K562 (cell line): ENCODE measurements at regions not wholly inside any gene's neighbourhood (a gene's known extent, or its start where the extent isn't known, plus 50 kb on each side); places are given as distances from the start of the nearest gene placed in this dataset.

Experiments used
- ATAC-seq: fragments of 200-7000 bp; cut with Tn5 transposase; 3 replicates; pipeline ENCODE4 v1.9.1; 2020; ENCODE audit warnings: moderate library complexity
- BruUV-seq: library from RNA; stranded (reverse); fragments of 400-500 nt; replicated peaks from 2 replicates; lab custom pipeline; 2021; lab: Mats Ljungman, UMichigan
- CTCF ChIA-PET: fragments of 300-600 bp; formaldehyde crosslinking; extraction: SDS; loops from one replicate; lab custom pipeline; 2021; ENCODE audit warnings: low intra/inter-chr PET ratio; lab: Yijun Ruan, JAX
- POLR2A ChIA-PET: fragments of 300-600, 350-650 bp; sonication (Branson Sonifier 250); formaldehyde crosslinking; extraction: SDS; loops from one replicate; lab custom pipeline; 2021; ENCODE audit warnings: antibody characterized with exemption, inconsistent platforms; lab: Yijun Ruan, JAX
- DNase-seq, 4 experiments: peaks; one replicate each; pipeline versions ENCODE4 v3.0.0 to v3.0.0-alpha.2; 2011 to 2018; ENCODE audit warnings: low spot score in 3 of 4, mixed read lengths in 3 of 4; ENCODE audit errors: extremely low read depth in 1 of 4
- FAIRE-seq: peaks from 2 replicates; lab custom pipeline; 2011; peaks lifted over from hg19 to GRCh38; lab: Jason Lieb, UNC
- H2AFZ ChIP-seq: 2 replicates; pipeline ENCODE4 v1.6.0; 2011; ENCODE audit warnings: low read depth, low read length, control low read depth, inconsistent platforms
- H3K27ac ChIP-seq: fragments of 200-600 bp; 3 replicates; pipeline ENCODE4 v1.8.0; 2011; ENCODE audit warnings: low read depth, mild to moderate bottlenecking, control low read depth, inconsistent platforms, low read length, moderate library complexity, mixed read lengths; ENCODE audit errors: extremely low read depth
- H3K27me3 ChIP-seq, 2 experiments: fragments of 300-600 bp in 1 of 2; 2 replicates in 1 of 2; 3 replicates in 1 of 2; pipeline versions ENCODE4 v1.6.0 to v1.8.0; 2011; ENCODE audit warnings: inconsistent platforms in 2 of 2, low read length in 2 of 2, mild to moderate bottlenecking in 1 of 2, mixed read lengths in 1 of 2, moderate library complexity in 1 of 2; ENCODE audit not compliant: control insufficient read depth in 2 of 2, insufficient read depth in 2 of 2
- H3K36me3 ChIP-seq: fragments of 300-600 bp; 3 replicates; pipeline ENCODE4 v1.8.0; 2011; ENCODE audit warnings: mild to moderate bottlenecking, low read length, inconsistent platforms; ENCODE audit not compliant: control insufficient read depth, insufficient read depth
- H3K4me1 ChIP-seq, 2 experiments: fragments of 200-600 bp in 1 of 2; replicated peaks in 1 of 2; 2 replicates in 1 of 2; 3 replicates in 1 of 2; pipeline versions ENCODE4 v1.5.1 to v1.8.0; 2011; ENCODE audit warnings: inconsistent platforms in 2 of 2, low read length in 2 of 2, mild to moderate bottlenecking in 1 of 2, mixed read lengths in 1 of 2, moderate library complexity in 1 of 2; ENCODE audit not compliant: control insufficient read depth in 2 of 2, insufficient read depth in 2 of 2
- H3K4me2 ChIP-seq: 2 replicates; pipeline ENCODE4 v1.6.1; 2011; ENCODE audit warnings: low read length, control low read depth, inconsistent platforms, mixed read lengths; ENCODE audit not compliant: insufficient read depth
- H3K4me3 ChIP-seq: fragments of 200-600 bp; sonication (generic), shearing (Covaris generic); 2 replicates; pipeline ENCODE4 v1.5.1; 2016; ENCODE audit warnings: control low read depth, inconsistent platforms
- H3K79me2 ChIP-seq: fragments of 200-600 bp; 3 replicates; pipeline ENCODE4 v1.8.0; 2011; ENCODE audit warnings: low read length, inconsistent platforms; ENCODE audit not compliant: control insufficient read depth, insufficient read depth
- H3K9ac ChIP-seq, 2 experiments: 2 replicates each; pipeline versions ENCODE4 v1.6.0 to v1.6.1; 2011; ENCODE audit warnings: low read depth in 2 of 2, low read length in 2 of 2, control low read depth in 1 of 2, inconsistent platforms in 1 of 2, mild to moderate bottlenecking in 1 of 2, mixed read lengths in 1 of 2; ENCODE audit not compliant: insufficient read depth in 1 of 2
- H3K9me1 ChIP-seq: one replicate; pipeline ENCODE4 v1.6.0; 2011; ENCODE audit warnings: inconsistent platforms, mild to moderate bottlenecking, low read length, moderate library complexity; ENCODE audit not compliant: control insufficient read depth, insufficient read depth
- H3K9me3 ChIP-seq: replicated peaks from 2 replicates; pipeline ENCODE4 v1.5.1; 2011; ENCODE audit warnings: low read depth, low read length, inconsistent platforms; ENCODE audit not compliant: control insufficient read depth, insufficient read depth
- H4K20me1 ChIP-seq: replicated peaks from 2 replicates; pipeline ENCODE4 v1.6.1; 2011; ENCODE audit warnings: low read length, inconsistent platforms, mixed read lengths; ENCODE audit not compliant: control insufficient read depth, insufficient read depth
- BCOR ChIP-seq: fragments of 450-650 bp; IDR thresholded peaks from 2 replicates; pipeline ENCODE4 v1.6.1; 2016
- CBFB ChIP-seq: sonication (generic); formaldehyde crosslinking; IDR thresholded peaks from 2 replicates; pipeline ENCODE4 v1.4.0; 2020; ENCODE audit warnings: mild to moderate bottlenecking, missing genetic modification reagents
- CBX1 ChIP-seq: sonication (generic); IDR thresholded peaks from 2 replicates; pipeline ENCODE4 v1.6.1; 2016; ENCODE audit warnings: antibody characterized with exemption, low read depth, mild to moderate bottlenecking
- CHD2 ChIP-seq: IDR thresholded peaks from 2 replicates; pipeline ENCODE4 v1.6.1; 2011; ENCODE audit warnings: low read depth, low read length
- E2F3 ChIP-seq: fragments of 250-450 bp; sonication (Bioruptor Pico); IDR thresholded peaks from 2 replicates; pipeline ENCODE4 v1.4.0; 2020; ENCODE audit warnings: mild to moderate bottlenecking
- MBD2 ChIP-seq: sonication (generic); IDR thresholded peaks from 2 replicates; pipeline ENCODE4 v1.6.1; 2016; ENCODE audit warnings: low read depth, borderline replicate concordance
- MCM5 ChIP-seq: fragments of 450-650 bp; IDR thresholded peaks from 2 replicates; pipeline ENCODE4 v1.6.1; 2016; ENCODE audit warnings: low read depth
- NFE2 ChIP-seq: IDR thresholded peaks from 2 replicates; pipeline ENCODE4 v1.6.1; 2014; ENCODE audit warnings: antibody characterized with exemption, low read depth
- POLR2H ChIP-seq: IDR thresholded peaks from 2 replicates; pipeline ENCODE4 v1.6.1; 2016; ENCODE audit warnings: missing genetic modification characterization, low read depth, mild to moderate bottlenecking, control low read depth, missing compliant biosample characterization, moderate library complexity
- PTRF ChIP-seq: fragments of 450-650 bp; IDR thresholded peaks from 2 replicates; pipeline ENCODE4 v1.6.1; 2016; ENCODE audit warnings: mild to moderate bottlenecking, missing genetic modification characterization, missing compliant biosample characterization
- ZNF311 ChIP-seq: fragments of 250-450 bp; sonication (Bioruptor Pico); IDR thresholded peaks from 2 replicates; pipeline ENCODE4 v1.4.0; 2020; ENCODE audit warnings: mild to moderate bottlenecking, moderate library complexity
- ZNF696 ChIP-seq: fragments of 250-450 bp; sonication (Bioruptor Pico); conservative IDR thresholded peaks from 2 replicates; pipeline ENCODE4 v1.4.0; 2020; ENCODE audit warnings: mild to moderate bottlenecking, moderate library complexity
- ZNF766 ChIP-seq: fragments of 200-800 bp; sonication (Bioruptor generic); conservative IDR thresholded peaks from 2 replicates; pipeline ENCODE4 v1.6.1; 2016; ENCODE audit warnings: missing genetic modification characterization, missing compliant biosample characterization
- WGBS: fragments of 100-300 bp; shearing (Covaris generic); methylation state at CpG from one replicate; pipeline ENCODE4 v1.1.6; 2016; ENCODE audit warnings: low coverage, mixed read lengths; ENCODE audit not compliant: insufficient coverage; ENCODE audit errors: missing lambda C conversion rate; 5-methylcytosine and 5-hydroxymethylcytosine counted together
- in situ Hi-C: fragments of 300-500 bp; cut with MboI; formaldehyde crosslinking; loops from 4 replicates; pipeline ENCODE4 v1.15.0; 2018; ENCODE audit warnings: inconsistent platforms, mixed read lengths
- intact Hi-C: fragments of 100-400 bp; cut with micrococcal nuclease; formaldehyde crosslinking; loops from 2 replicates; pipeline ENCODE4 v1.14.2; 2022
- TF ChIP-seq, protein P1 (sequence below), 2 experiments: fragments of 150-350 bp in 1 of 2; IDR thresholded peaks; 2 replicates each; pipeline ENCODE4 v1.6.1; 2012 to 2016; ENCODE audit warnings: low read depth in 2 of 2, low read length in 2 of 2, mild to moderate bottlenecking in 1 of 2, moderate library complexity in 1 of 2
- TF ChIP-seq, protein P2 (sequence below): sonication (generic); formaldehyde crosslinking; IDR thresholded peaks from 2 replicates; pipeline ENCODE4 v1.8.1; 2022; ENCODE audit warnings: missing genetic modification reagents
- TF ChIP-seq, protein P3 (sequence below): fragments of 250-450 bp; sonication (Bioruptor Pico); IDR thresholded peaks from 2 replicates; pipeline ENCODE4 v1.5.0; 2021; ENCODE audit warnings: mild to moderate bottlenecking, moderate library complexity

DNA sequence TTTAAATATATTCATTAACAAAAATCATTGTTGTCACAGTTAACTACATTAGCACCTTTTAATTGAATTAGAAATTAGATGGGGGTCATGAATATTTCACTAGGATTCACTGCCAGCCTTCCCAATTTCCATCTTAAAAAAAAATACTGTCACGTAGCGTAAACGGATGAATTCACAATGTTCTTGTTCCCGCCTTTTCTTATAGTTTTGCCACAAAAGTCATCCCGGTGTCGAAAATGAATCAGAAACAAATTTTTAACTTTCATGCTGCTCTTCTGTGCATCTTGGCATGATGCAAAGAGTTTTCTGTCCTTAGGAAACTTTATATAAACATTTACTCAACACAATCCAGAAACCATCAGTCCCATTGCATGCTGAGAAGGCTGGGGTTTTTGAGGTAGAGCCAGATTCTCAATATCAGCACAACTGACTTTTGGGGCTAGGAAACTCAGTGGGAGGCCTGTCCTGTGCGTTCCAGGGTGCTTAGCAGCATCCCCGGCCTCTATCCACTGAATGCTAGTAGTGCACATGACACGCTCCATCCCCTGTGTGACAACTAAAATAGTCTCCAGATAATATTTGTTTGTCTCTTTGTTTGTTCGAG lies 252.9 kb upstream of the XYLT1 start:
- ChIA-PET CTCF (no interaction called here), POLR2A (no interaction called here)
- ATAC-seq (no peak), FAIRE-seq (no peak), DNase-seq (no peak)
- no TSS peak for BruUV-seq
- Histone ChIP-seq H4K20me1 (no peaks in the 10 kb centered on the region), H3K9ac (no peak overlapping the region), H3K9me3 (no peaks in the 10 kb centered on the region), H3K27me3 (peaks cover 0 to 11% of the 10 kb centered on the region in 2 experiments; a peak in 3 of 5 replicates), H3K4me2 (no peak overlapping the region), H3K36me3 (no peaks in the 10 kb centered on the region), H3K4me1 (no peaks in the 10 kb centered on the region), H3K27ac (no peak overlapping the region), H3K4me3 (no peak overlapping the region), H3K9me1 (no peaks in the 10 kb centered on the region), H2AFZ (no peak overlapping the region), H3K79me2 (no peaks in the 10 kb centered on the region)
- intact Hi-C loops, result no loop called here
- in situ Hi-C loops, result no loop called here
- 6% methylated on average over 10 of the region's 10 CpGs for WGBS
- TF ChIP-seq ZNF696, result no peak
- no peak for TF ChIP-seq CBFB
- no peak for TF ChIP-seq CHD2
- TF ChIP-seq POLR2H (tag), result no peak
- TF ChIP-seq, protein P1, sequence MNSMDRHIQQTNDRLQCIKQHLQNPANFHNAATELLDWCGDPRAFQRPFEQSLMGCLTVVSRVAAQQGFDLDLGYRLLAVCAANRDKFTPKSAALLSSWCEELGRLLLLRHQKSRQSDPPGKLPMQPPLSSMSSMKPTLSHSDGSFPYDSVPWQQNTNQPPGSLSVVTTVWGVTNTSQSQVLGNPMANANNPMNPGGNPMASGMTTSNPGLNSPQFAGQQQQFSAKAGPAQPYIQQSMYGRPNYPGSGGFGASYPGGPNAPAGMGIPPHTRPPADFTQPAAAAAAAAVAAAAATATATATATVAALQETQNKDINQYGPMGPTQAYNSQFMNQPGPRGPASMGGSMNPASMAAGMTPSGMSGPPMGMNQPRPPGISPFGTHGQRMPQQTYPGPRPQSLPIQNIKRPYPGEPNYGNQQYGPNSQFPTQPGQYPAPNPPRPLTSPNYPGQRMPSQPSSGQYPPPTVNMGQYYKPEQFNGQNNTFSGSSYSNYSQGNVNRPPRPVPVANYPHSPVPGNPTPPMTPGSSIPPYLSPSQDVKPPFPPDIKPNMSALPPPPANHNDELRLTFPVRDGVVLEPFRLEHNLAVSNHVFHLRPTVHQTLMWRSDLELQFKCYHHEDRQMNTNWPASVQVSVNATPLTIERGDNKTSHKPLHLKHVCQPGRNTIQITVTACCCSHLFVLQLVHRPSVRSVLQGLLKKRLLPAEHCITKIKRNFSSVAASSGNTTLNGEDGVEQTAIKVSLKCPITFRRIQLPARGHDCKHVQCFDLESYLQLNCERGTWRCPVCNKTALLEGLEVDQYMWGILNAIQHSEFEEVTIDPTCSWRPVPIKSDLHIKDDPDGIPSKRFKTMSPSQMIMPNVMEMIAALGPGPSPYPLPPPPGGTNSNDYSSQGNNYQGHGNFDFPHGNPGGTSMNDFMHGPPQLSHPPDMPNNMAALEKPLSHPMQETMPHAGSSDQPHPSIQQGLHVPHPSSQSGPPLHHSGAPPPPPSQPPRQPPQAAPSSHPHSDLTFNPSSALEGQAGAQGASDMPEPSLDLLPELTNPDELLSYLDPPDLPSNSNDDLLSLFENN (IDR thresholded peaks at IDR 0.05; ENCODE audit: low read depth in 2 of 2, low read length in 2 of 2), result no peak
- TF ChIP-seq BCOR, result no peak
- TF ChIP-seq MCM5, result no peak
- no peak for TF ChIP-seq CBX1
- TF ChIP-seq ZNF311 (CRISPR knock-in tag), result no peak
- TF ChIP-seq MBD2, result no peak
- TF ChIP-seq NFE2, result no peak
- no peak for TF ChIP-seq ZNF766 (CRISPR knock-in tag)
- TF ChIP-seq, protein P2, sequence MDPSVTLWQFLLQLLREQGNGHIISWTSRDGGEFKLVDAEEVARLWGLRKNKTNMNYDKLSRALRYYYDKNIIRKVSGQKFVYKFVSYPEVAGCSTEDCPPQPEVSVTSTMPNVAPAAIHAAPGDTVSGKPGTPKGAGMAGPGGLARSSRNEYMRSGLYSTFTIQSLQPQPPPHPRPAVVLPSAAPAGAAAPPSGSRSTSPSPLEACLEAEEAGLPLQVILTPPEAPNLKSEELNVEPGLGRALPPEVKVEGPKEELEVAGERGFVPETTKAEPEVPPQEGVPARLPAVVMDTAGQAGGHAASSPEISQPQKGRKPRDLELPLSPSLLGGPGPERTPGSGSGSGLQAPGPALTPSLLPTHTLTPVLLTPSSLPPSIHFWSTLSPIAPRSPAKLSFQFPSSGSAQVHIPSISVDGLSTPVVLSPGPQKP, result no peak
- no peak for TF ChIP-seq PTRF (tag)
- TF ChIP-seq E2F3, result no peak
- TF ChIP-seq, protein P3, sequence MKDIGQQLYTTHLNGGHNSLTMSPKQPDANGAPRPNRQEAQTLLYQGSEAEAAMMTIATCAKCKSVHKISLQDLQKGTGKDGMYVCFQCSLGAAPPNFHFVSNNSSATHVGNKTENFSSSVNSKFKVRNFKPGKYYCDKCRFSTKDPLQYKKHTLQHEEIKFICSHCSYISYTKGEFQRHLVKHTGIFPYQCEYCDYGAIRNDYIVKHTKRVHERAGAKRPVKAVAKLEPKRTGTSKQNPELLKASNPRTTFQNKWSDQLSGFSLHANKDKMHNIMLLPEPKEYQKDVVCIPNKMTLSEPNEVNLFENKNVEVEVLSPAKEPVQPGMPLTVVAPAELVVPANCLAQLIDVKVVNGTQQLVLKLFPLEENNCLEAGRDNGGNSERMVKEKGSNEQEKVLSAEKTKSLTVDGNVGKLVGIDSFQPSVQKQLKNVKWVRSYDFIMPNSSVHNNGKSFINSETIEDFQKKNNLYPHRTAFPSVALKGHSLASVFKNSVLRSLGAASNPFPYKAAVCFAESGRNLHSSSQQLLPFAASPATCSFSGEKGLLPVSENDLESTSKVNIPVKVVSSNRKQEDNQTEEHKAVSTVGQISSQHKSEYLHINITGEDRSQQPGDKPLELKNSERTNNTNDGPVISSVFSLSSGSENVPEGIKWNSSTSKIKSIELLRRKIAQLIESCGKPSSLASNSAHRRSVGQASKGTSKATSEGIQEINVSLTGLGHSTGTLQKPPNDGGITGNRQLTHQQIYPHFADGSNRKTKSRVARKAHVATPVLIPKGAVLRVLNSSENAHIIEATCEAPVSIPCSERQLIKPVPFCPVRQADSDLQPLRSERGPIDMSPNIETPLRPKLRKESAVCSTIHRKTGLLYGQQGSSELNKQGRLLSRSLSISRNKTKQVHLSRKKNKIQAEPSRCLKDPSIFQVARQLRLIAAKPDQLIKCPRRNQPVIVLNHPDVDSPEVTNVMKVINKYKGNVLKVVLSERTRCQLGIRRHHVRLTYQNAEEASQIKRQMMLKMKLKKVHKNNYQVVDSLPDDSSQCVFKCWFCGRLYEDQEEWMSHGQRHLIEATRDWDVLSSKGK (CRISPR knock-in tag), result no peak
